ENCODE measurements at regions not wholly inside any gene's neighbourhood (a gene's known extent, or its start where the extent isn't known, plus 50 kb on each side); places are given as distances from the start of the nearest gene placed in this dataset.

DNA sequence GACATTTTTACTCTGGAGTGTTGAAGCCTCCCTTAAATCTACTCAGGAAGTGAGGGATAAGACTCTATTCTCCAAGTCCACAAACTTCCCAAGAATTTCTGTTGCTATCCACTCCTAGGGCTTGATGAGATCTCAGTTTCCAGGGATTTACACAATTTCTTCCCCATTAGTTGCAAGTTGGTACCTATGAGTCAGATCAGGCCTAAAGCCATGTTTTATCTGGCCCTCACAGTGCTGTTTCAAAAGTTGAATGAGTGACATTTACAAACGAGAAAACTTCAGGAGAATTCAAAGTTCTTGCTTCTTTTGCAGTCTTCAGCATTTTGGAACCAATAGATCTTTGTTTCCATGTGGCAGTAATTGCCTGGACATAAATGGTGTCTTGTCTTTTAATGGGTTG lies 156.4 kb upstream of the SYT10 start:
- H3K4me1 ChIP-seq (ENCODE audit: low read length) = no peaks in the 10 kb centered on the region
- no peak overlapping the region for H3K27ac ChIP-seq (ENCODE audit: low read length)
- no peaks in the 10 kb centered on the region for H3K9me2 ChIP-seq (replicated peaks; ENCODE audit: insufficient read depth, low read length)
- no peak overlapping the region for H3K9ac ChIP-seq (ENCODE audit: low read length)
- H2AFZ ChIP-seq (ENCODE audit: low read length) = no peak overlapping the region
- DNase-seq = no peak
- H3K4me3 ChIP-seq (ENCODE audit: low read length) = no peak overlapping the region
- H3K27me3 ChIP-seq (ENCODE audit: low read length) = no peaks in the 10 kb centered on the region
- H4K20me1 ChIP-seq (ENCODE audit: insufficient read depth, low read depth, low read length) = no peaks in the 10 kb centered on the region
- no peaks in the 10 kb centered on the region; the same call in 1 of the 2 replicates for H3K9me3 ChIP-seq (ENCODE audit: low read length)
- no peaks in the 10 kb centered on the region for H3K36me3 ChIP-seq (ENCODE audit: insufficient read depth, low read length)
- no peak overlapping the region for H3K4me2 ChIP-seq (ENCODE audit: low read depth, low read length, poor library complexity, severe bottlenecking)
- H3K79me2 ChIP-seq (ENCODE audit: low read length) = no peaks in the 10 kb centered on the region

- Histone ChIP-seq H3K4me2 (ENCODE audit: low read depth, low read length, poor library complexity, severe bottlenecking) (no peak overlapping the region), H3K9me2 (replicated peaks; ENCODE audit: insufficient read depth, low read length) (no peaks in the 10 kb centered on the region), H3K27me3 (ENCODE audit: low read length) (no peaks in the 10 kb centered on the region), H3K79me2 (ENCODE audit: low read length) (no peaks in the 10 kb centered on the region), H3K27ac (ENCODE audit: low read length) (no peak overlapping the region), H3K4me1 (ENCODE audit: low read length) (no peaks in the 10 kb centered on the region), H3K36me3 (ENCODE audit: insufficient read depth, low read length) (no peaks in the 10 kb centered on the region), H3K9me3 (ENCODE audit: low read length) (no peaks in the 10 kb centered on the region; the same call in 1 of the 2 replicates), H4K20me1 (ENCODE audit: insufficient read depth, low read depth, low read length) (no peaks in the 10 kb centered on the region), H3K4me3 (ENCODE audit: low read length) (no peak overlapping the region), H3K9ac (ENCODE audit: low read length) (no peak overlapping the region), H2AFZ (ENCODE audit: low read length) (no peak overlapping the region)
- no peak for DNase-seq
Measured at GRCh38 chr12:33596814-33597213, 157.2 kb upstream of the SYT10 start.

- no peaks in the 10 kb centered on the region for H3K79me2 ChIP-seq (ENCODE audit: low read length)
Measured at GRCh38 chr12:33602515-33602914, 162.9 kb upstream of the SYT10 start.

DNA sequence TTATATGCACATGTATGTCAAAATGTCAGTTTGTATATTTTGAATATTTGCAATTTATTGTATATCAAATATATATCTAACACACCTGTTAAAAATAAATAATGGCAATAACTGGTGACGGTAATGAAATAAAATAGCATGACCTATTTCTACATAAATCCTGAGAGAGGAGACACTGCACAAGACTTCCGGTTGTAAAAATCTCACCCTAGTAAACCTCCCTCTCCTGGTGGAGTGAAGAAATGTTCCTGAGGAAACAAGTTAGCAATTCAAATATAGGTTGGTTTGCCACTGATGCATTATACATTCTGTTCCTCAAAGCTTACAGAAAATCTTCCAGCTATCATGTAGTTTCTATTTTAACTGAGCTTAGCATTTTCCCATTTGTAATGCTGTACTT lies 166.1 kb upstream of the SYT10 start:
- Histone ChIP-seq H3K9me2 (replicated peaks; ENCODE audit: insufficient read depth, low read length) (no peaks in the 10 kb centered on the region), H4K20me1 (ENCODE audit: insufficient read depth, low read depth, low read length) (no peaks in the 10 kb centered on the region), H3K9ac (ENCODE audit: low read length) (no peak overlapping the region), H3K79me2 (ENCODE audit: low read length) (no peaks in the 10 kb centered on the region), H2AFZ (ENCODE audit: low read length) (no peak overlapping the region), H3K9me3 (ENCODE audit: low read length) (no peaks in the 10 kb centered on the region), H3K27me3 (ENCODE audit: low read length) (no peaks in the 10 kb centered on the region), H3K4me3 (ENCODE audit: low read length) (no peak overlapping the region), H3K4me2 (ENCODE audit: low read depth, low read length, poor library complexity, severe bottlenecking) (no peak overlapping the region), H3K27ac (ENCODE audit: low read length) (no peak overlapping the region), H3K36me3 (ENCODE audit: insufficient read depth, low read length) (no peaks in the 10 kb centered on the region), H3K4me1 (ENCODE audit: low read length) (no peaks in the 10 kb centered on the region)
- peak; percentile 51 for DNase-seq

More at GRCh38 chr12:33602515-33602914, 162.9 kb upstream of the SYT10 start:
- no peak for DNase-seq
- H4K20me1 ChIP-seq (ENCODE audit: insufficient read depth, low read depth, low read length) = no peaks in the 10 kb centered on the region
- no peaks in the 10 kb centered on the region for H3K27me3 ChIP-seq (ENCODE audit: low read length)
- no peaks in the 10 kb centered on the region for H3K9me3 ChIP-seq (ENCODE audit: low read length)
- H3K4me3 ChIP-seq (ENCODE audit: low read length) = no peak overlapping the region
- no peak overlapping the region for H3K27ac ChIP-seq (ENCODE audit: low read length)
- H3K36me3 ChIP-seq (ENCODE audit: insufficient read depth, low read length) = no peaks in the 10 kb centered on the region
- H2AFZ ChIP-seq (ENCODE audit: low read length) = no peak overlapping the region
- H3K9ac ChIP-seq (ENCODE audit: low read length) = no peak overlapping the region
- no peak overlapping the region for H3K4me2 ChIP-seq (ENCODE audit: low read depth, low read length, poor library complexity, severe bottlenecking)
- no peaks in the 10 kb centered on the region for H3K4me1 ChIP-seq (ENCODE audit: low read length)
- no peaks in the 10 kb centered on the region for H3K9me2 ChIP-seq (replicated peaks; ENCODE audit: insufficient read depth, low read length)

DNA sequence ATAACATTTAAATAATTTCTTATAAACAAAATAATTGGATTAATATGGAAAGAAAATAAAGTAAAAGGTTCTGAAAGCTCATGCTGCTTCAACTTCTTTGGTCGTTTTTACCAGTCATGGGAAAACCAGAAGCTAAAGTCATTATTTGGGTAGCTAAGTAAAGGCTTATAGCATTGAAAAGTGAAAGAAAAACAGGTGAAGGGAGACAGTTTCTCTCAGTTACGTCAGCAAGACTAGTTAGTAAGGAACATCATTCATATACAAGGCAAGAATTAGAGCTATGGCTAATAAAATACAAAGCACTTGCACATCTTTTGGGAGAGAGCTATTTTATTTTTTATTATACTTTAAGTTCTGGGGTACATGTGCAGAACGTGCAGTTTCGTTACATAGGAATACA lies 170.3 kb upstream of the SYT10 start:
- H3K9me2 ChIP-seq (replicated peaks; ENCODE audit: insufficient read depth, low read length) = no peaks in the 10 kb centered on the region
- no peak overlapping the region for H3K9ac ChIP-seq (ENCODE audit: low read length)
- no peaks in the 10 kb centered on the region for H3K79me2 ChIP-seq (ENCODE audit: low read length)
- no peak overlapping the region for H3K4me3 ChIP-seq (ENCODE audit: low read length)
- H3K4me2 ChIP-seq (ENCODE audit: low read depth, low read length, poor library complexity, severe bottlenecking) = no peak overlapping the region
- no peaks in the 10 kb centered on the region for H4K20me1 ChIP-seq (ENCODE audit: insufficient read depth, low read depth, low read length)
- H3K27ac ChIP-seq (ENCODE audit: low read length) = no peak overlapping the region
- no peaks in the 10 kb centered on the region for H3K4me1 ChIP-seq (ENCODE audit: low read length)
- no peaks in the 10 kb centered on the region for H3K36me3 ChIP-seq (ENCODE audit: insufficient read depth, low read length)
- no peak for DNase-seq
- no peaks in the 10 kb centered on the region for H3K27me3 ChIP-seq (ENCODE audit: low read length)
- no peaks in the 10 kb centered on the region for H3K9me3 ChIP-seq (ENCODE audit: low read length)
- H2AFZ ChIP-seq (ENCODE audit: low read length) = no peak overlapping the region

DNA sequence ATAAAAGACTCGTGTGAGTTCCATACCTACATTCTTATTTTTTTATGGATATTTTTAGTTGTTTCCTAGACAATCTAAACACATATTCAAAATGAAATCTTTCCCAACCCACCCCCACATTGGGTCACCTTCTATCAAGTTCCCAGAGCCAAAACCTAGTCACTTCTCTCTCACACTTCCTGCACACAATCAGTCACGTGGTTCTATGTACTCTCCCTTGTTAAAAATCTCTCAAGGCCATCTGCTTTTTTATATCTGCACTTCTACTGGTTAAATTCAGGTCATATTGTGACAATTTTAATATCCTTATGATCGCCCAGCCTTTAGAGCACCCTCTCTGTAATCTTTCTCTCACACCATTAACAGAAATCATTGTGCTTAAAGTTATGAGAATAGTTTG lies 175.0 kb upstream of the SYT10 start:
- H3K4me1 ChIP-seq (ENCODE audit: low read length) = no peaks in the 10 kb centered on the region
- H3K27ac ChIP-seq (ENCODE audit: low read length) = no peak overlapping the region
- no peak overlapping the region for H2AFZ ChIP-seq (ENCODE audit: low read length)
- no peak for DNase-seq
- no peaks in the 10 kb centered on the region for H3K27me3 ChIP-seq (ENCODE audit: low read length)
- H3K4me2 ChIP-seq (ENCODE audit: low read depth, low read length, poor library complexity, severe bottlenecking) = no peak overlapping the region
- H3K9me3 ChIP-seq (ENCODE audit: low read length) = peaks cover under 1% of the 10 kb centered on the region; the same call in 1 of the 2 replicates
- no peaks in the 10 kb centered on the region for H4K20me1 ChIP-seq (ENCODE audit: insufficient read depth, low read depth, low read length)
- H3K79me2 ChIP-seq (ENCODE audit: low read length) = no peaks in the 10 kb centered on the region
- no peak overlapping the region for H3K4me3 ChIP-seq (ENCODE audit: low read length)
- no peaks in the 10 kb centered on the region for H3K36me3 ChIP-seq (ENCODE audit: insufficient read depth, low read length)
- no peak overlapping the region for H3K9ac ChIP-seq (ENCODE audit: low read length)
- no peaks in the 10 kb centered on the region for H3K9me2 ChIP-seq (replicated peaks; ENCODE audit: insufficient read depth, low read length)

DNA sequence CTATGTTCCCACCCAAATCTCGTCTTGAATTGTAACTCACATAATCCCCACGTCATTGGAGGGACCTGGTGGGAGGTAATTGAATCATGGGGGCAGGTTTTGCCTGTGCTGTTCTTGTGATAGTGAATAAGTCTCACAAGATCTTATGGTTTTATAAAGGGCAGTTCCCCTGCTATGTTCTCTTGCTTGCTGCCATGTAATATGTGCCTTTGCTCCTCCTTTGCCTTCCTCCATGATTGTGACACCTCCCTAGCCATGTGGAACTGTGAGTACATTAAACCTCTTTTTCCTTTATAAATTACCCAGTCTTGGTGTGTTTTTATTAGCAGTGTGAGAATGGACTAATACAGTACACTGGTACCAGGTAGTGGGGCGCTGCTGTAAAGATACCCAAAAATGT lies 177.6 kb upstream of the SYT10 start:
- Histone ChIP-seq H3K79me2 (ENCODE audit: low read length) (no peaks in the 10 kb centered on the region), H3K27ac (ENCODE audit: low read length) (no peak overlapping the region), H3K4me2 (ENCODE audit: low read depth, low read length, poor library complexity, severe bottlenecking) (no peak overlapping the region), H3K4me3 (ENCODE audit: low read length) (no peak overlapping the region), H3K9me2 (replicated peaks; ENCODE audit: insufficient read depth, low read length) (no peaks in the 10 kb centered on the region), H3K9me3 (ENCODE audit: low read length) (peaks cover 6% of the 10 kb centered on the region; the same call in 1 of the 2 replicates), H2AFZ (ENCODE audit: low read length) (no peak overlapping the region), H3K36me3 (ENCODE audit: insufficient read depth, low read length) (no peaks in the 10 kb centered on the region), H3K9ac (ENCODE audit: low read length) (no peak overlapping the region), H4K20me1 (ENCODE audit: insufficient read depth, low read depth, low read length) (no peaks in the 10 kb centered on the region), H3K27me3 (ENCODE audit: low read length) (no peaks in the 10 kb centered on the region), H3K4me1 (ENCODE audit: low read length) (no peaks in the 10 kb centered on the region)
- DNase-seq = no peak

- H4K20me1 ChIP-seq (ENCODE audit: insufficient read depth, low read depth, low read length) = no peaks in the 10 kb centered on the region
- DNase-seq = no peak
- H3K4me2 ChIP-seq (ENCODE audit: low read depth, low read length, poor library complexity, severe bottlenecking) = no peak overlapping the region
Measured at GRCh38 chr12:33628087-33628486, 188.5 kb upstream of the SYT10 start.

GRCh38 chr12:33634544-33634943 lies 194.9 kb upstream of the SYT10 start:
- Histone ChIP-seq H3K4me3 (ENCODE audit: low read length) (no peak overlapping the region), H3K9me3 (ENCODE audit: low read length) (0 out of 2 replicates have a peak, but pooled peaks cover 4% of the 10 kb centered on the region), H4K20me1 (ENCODE audit: insufficient read depth, low read depth, low read length) (no peaks in the 10 kb centered on the region), H3K79me2 (ENCODE audit: low read length) (no peaks in the 10 kb centered on the region), H3K4me1 (ENCODE audit: low read length) (no peaks in the 10 kb centered on the region), H3K9ac (ENCODE audit: low read length) (no peak overlapping the region), H3K27ac (ENCODE audit: low read length) (no peak overlapping the region), H3K27me3 (ENCODE audit: low read length) (no peaks in the 10 kb centered on the region), H2AFZ (ENCODE audit: low read length) (no peak overlapping the region), H3K36me3 (ENCODE audit: insufficient read depth, low read length) (no peaks in the 10 kb centered on the region), H3K4me2 (ENCODE audit: low read depth, low read length, poor library complexity, severe bottlenecking) (no peak overlapping the region), H3K9me2 (replicated peaks; ENCODE audit: insufficient read depth, low read length) (no peaks in the 10 kb centered on the region)
- DNase-seq = no peak

More at GRCh38 chr12:33628087-33628486, 188.5 kb upstream of the SYT10 start:
- H3K4me3 ChIP-seq (ENCODE audit: low read length) = no peak overlapping the region
- no peaks in the 10 kb centered on the region for H3K79me2 ChIP-seq (ENCODE audit: low read length)
- no peak overlapping the region for H3K27ac ChIP-seq (ENCODE audit: low read length)
- no peaks in the 10 kb centered on the region for H3K36me3 ChIP-seq (ENCODE audit: insufficient read depth, low read length)
- no peaks in the 10 kb centered on the region for H3K4me1 ChIP-seq (ENCODE audit: low read length)
- H2AFZ ChIP-seq (ENCODE audit: low read length) = no peak overlapping the region
- no peak overlapping the region for H3K9ac ChIP-seq (ENCODE audit: low read length)
- H3K9me2 ChIP-seq (replicated peaks; ENCODE audit: insufficient read depth, low read length) = no peaks in the 10 kb centered on the region
- no peaks in the 10 kb centered on the region for H3K27me3 ChIP-seq (ENCODE audit: low read length)
- no peaks in the 10 kb centered on the region for H3K9me3 ChIP-seq (ENCODE audit: low read length)
